ENCODE measurements at regions not wholly inside any gene's neighbourhood (a gene's known extent, or its start where the extent isn't known, plus 50 kb on each side); places are given as distances from the start of the nearest gene placed in this dataset.

DNA sequence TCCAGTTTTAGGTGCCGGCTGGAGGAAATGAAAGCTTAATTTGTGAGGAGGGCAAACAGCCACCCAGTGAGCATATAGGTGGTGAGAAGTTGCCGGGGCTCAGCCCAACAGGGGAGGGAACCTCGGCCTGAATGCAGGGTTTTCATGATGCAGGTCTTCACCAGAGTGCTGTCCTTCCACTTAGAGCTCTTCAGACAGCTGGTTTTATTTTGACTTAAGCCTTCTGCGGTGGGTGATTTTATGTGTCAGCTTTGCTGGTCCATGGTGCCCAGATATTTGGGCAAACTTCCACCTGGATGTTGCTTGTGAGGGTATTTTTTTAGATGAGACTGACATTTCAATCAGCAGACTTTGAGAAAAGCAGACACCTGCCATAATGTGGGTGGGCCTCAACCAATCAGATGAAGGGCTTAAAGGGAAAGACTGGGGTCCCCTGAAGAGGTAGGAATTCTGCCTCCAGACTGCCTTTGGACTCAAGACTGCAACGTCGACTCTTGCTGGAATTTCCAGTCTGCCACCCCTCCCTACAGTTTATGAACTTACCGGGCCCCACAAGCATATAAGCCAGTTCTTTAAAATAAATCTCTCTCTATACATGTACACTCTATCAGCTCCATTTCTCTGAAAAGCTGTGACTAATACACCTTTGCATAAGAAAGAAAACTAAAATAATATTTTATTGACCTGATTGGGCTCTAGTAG lies 72.8 kb downstream of the RHOU start:
- TF ChIP-seq, protein P1, sequence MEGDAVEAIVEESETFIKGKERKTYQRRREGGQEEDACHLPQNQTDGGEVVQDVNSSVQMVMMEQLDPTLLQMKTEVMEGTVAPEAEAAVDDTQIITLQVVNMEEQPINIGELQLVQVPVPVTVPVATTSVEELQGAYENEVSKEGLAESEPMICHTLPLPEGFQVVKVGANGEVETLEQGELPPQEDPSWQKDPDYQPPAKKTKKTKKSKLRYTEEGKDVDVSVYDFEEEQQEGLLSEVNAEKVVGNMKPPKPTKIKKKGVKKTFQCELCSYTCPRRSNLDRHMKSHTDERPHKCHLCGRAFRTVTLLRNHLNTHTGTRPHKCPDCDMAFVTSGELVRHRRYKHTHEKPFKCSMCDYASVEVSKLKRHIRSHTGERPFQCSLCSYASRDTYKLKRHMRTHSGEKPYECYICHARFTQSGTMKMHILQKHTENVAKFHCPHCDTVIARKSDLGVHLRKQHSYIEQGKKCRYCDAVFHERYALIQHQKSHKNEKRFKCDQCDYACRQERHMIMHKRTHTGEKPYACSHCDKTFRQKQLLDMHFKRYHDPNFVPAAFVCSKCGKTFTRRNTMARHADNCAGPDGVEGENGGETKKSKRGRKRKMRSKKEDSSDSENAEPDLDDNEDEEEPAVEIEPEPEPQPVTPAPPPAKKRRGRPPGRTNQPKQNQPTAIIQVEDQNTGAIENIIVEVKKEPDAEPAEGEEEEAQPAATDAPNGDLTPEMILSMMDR (IDR thresholded peaks at IDR 0.05), result no peak
- TF ChIP-seq POLR2A (IDR thresholded peaks at IDR 0.05), result no peak
